GM18873 (cell line): ENCODE measurements at regions not wholly inside any gene's neighbourhood (a gene's known extent, or its start where the extent isn't known, plus 50 kb on each side); places are given as distances from the start of the nearest gene placed in this dataset.
"Not testable (repeated sequence)": the region's sequence is repeated elsewhere in the genome, so short reads cannot be mapped to it uniquely, and the experiment has no call there.

Source experiments
- ATAC-seq: cut with Tn5 transposase; IDR thresholded peaks from one replicate; pipeline ENCODE4 v1.9.1; 2021; ENCODE audit warnings: mild to moderate bottlenecking, moderate library complexity, moderate number of reproducible peaks; ENCODE audit not compliant: unreplicated experiment, low FRiP score

- ATAC-seq, result no peak
Measured at GRCh38 chr6:40889137-40889832, 149.7 kb downstream of the UNC5CL start.

GRCh38 chr6:40888456-40888990 is 150.5 kb downstream of the UNC5CL start:
- ATAC-seq, result no peak

GRCh38 chr6:40887792-40888340 is 151.2 kb downstream of the UNC5CL start:
- ATAC-seq, result no peak

GRCh38 chr6:40887079-40887791 is 151.8 kb downstream of the UNC5CL start:
- no peak for ATAC-seq

- ATAC-seq, result no peak
Measured at GRCh38 chr6:40885139-40885774, 153.8 kb downstream of the UNC5CL start.

- ATAC-seq, result no peak
Measured at GRCh38 chr6:40882323-40882997, 156.6 kb downstream of the UNC5CL start.

GRCh38 chr6:40881501-40881900 is 157.5 kb downstream of the UNC5CL start:
- ATAC-seq, result no peak

GRCh38 chr6:40880906-40881305 is 158.1 kb downstream of the UNC5CL start:
- no peak for ATAC-seq

- ATAC-seq, result no peak
Measured at GRCh38 chr6:40879169-40879568, 159.9 kb downstream of the UNC5CL start.

- no peak for ATAC-seq
Measured at GRCh38 chr6:40877362-40877761, 161.7 kb downstream of the UNC5CL start.

- no peak for ATAC-seq
Measured at GRCh38 chr6:40876336-40876735, 162.7 kb downstream of the UNC5CL start.

- no peak for ATAC-seq
Measured at GRCh38 chr6:40874495-40874894, 164.5 kb downstream of the UNC5CL start.

GRCh38 chr6:40871424-40871823 is 167.6 kb downstream of the UNC5CL start:
- no peak for ATAC-seq

GRCh38 chr6:40868089-40868865 is 170.7 kb downstream of the UNC5CL start:
- ATAC-seq, result not testable (repeated sequence)

GRCh38 chr6:40867527-40867926 is 171.5 kb downstream of the UNC5CL start:
- ATAC-seq, result not testable (repeated sequence)

- not testable (repeated sequence) for ATAC-seq
Measured at GRCh38 chr6:40865259-40865658, 173.8 kb downstream of the UNC5CL start.

GRCh38 chr6:40860443-40860842 is 178.6 kb downstream of the UNC5CL start:
- no peak for ATAC-seq

- no peak for ATAC-seq
Measured at GRCh38 chr6:40856271-40856670, 182.8 kb downstream of the UNC5CL start.

- no peak for ATAC-seq
Measured at GRCh38 chr6:40855168-40855880, 183.7 kb downstream of the UNC5CL start.
